ENCODE measurements at regions not wholly inside any gene's neighbourhood (a gene's known extent, or its start where the extent isn't known, plus 50 kb on each side); places are given as distances from the start of the nearest gene placed in this dataset.
"Not testable (repeated sequence)": the region's sequence is repeated elsewhere in the genome, so short reads cannot be mapped to it uniquely, and the experiment has no call there.

GRCh38 chr9:18305167-18305806, 168.7 kb upstream of the ADAMTSL1 start:
- not testable (repeated sequence) for TF ChIP-seq JUNB (IDR thresholded peaks at IDR 0.05); FOSB (CRISPR knock-in tag; IDR thresholded peaks at IDR 0.05)

All from A549 (cell line).